PC-9 (cell line): ENCODE measurements at regions not wholly inside any gene's neighbourhood (a gene's known extent, or its start where the extent isn't known, plus 50 kb on each side); places are given as distances from the start of the nearest gene placed in this dataset.

Source experiments
- EZH2 ChIP-seq: fragments of 200-600 bp; sonication (generic); IDR thresholded peaks from 2 replicates; pipeline ENCODE4 v1.8.0; 2017; ENCODE audit warnings: antibody characterized with exemption, low read depth
- TF ChIP-seq, protein P1 (sequence below): fragments of 200-600 bp; sonication (generic); conservative IDR thresholded peaks from 2 replicates; pipeline ENCODE4 v1.6.1; 2017; ENCODE audit warnings: mixed run types, antibody characterized with exemption, mild to moderate bottlenecking, moderate library complexity

DNA sequence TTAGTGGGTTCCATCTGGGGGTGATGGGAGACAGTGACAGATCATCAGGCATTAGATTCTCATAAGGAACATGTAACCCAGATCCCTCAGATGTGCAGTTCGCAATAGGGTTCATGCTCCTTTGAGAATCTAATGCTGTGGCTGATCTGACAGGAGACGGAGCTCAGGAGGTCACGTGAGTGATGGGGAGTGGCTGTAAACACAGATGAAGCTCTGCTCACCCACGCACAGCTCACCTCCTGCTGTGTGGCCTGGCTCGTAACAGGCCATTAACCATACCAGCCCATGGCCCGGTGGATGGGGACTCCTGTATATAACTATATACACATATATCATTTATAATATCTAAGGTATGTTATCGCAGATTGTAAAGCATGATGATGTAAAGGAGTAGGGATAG, 214.2 kb downstream of the MAF start:
- TF ChIP-seq, protein P1, sequence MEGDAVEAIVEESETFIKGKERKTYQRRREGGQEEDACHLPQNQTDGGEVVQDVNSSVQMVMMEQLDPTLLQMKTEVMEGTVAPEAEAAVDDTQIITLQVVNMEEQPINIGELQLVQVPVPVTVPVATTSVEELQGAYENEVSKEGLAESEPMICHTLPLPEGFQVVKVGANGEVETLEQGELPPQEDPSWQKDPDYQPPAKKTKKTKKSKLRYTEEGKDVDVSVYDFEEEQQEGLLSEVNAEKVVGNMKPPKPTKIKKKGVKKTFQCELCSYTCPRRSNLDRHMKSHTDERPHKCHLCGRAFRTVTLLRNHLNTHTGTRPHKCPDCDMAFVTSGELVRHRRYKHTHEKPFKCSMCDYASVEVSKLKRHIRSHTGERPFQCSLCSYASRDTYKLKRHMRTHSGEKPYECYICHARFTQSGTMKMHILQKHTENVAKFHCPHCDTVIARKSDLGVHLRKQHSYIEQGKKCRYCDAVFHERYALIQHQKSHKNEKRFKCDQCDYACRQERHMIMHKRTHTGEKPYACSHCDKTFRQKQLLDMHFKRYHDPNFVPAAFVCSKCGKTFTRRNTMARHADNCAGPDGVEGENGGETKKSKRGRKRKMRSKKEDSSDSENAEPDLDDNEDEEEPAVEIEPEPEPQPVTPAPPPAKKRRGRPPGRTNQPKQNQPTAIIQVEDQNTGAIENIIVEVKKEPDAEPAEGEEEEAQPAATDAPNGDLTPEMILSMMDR: no peak
- TF ChIP-seq EZH2: no peak
